Memory B cell (primary cell): ENCODE measurements at regions not wholly inside any gene's neighbourhood (a gene's known extent, or its start where the extent isn't known, plus 50 kb on each side); places are given as distances from the start of the nearest gene placed in this dataset.

ENCODE experiments used
- ATAC-seq: fragments of 150-1000 bp; cut with Tn5 transposase; 2 replicates; pipeline ENCODE4 v1.10.0; 2021; ENCODE audit warnings: low read depth, mild to moderate bottlenecking, moderate library complexity
- DNase-seq, 2 donors: peaks; one replicate each; pipeline ENCODE4 v3.0.0; 2022; ENCODE audit warnings: low spot score in 2 of 2
- H3K27ac Mint-ChIP-seq: one replicate; pipeline ENCODE4 v1.8.0; 2022; ENCODE audit warnings: mild to moderate bottlenecking, moderate library complexity, mixed read lengths
- H3K27me3 Mint-ChIP-seq: one replicate; pipeline ENCODE4 v1.8.0; 2022; ENCODE audit warnings: mixed read lengths
- H3K36me3 Mint-ChIP-seq: one replicate; pipeline ENCODE4 v1.8.0; 2022; ENCODE audit warnings: mild to moderate bottlenecking, mixed read lengths
- H3K4me1 Mint-ChIP-seq: one replicate; pipeline ENCODE4 v1.8.0; 2022; ENCODE audit warnings: mixed read lengths
- H3K4me3 Mint-ChIP-seq: one replicate; pipeline ENCODE4 v1.8.0; 2022; ENCODE audit warnings: mild to moderate bottlenecking, moderate library complexity, mixed read lengths
- H3K9me3 Mint-ChIP-seq: one replicate; pipeline ENCODE4 v1.8.0; 2022; ENCODE audit warnings: mixed read lengths

GRCh38 chrX:78388663-78389062, 61.3 kb upstream of the CYSLTR1 start:
- ATAC-seq (no peak), DNase-seq (no peak)
- Mint-ChIP-seq H3K9me3 (peaks cover 11% of the 10 kb centered on the region), H3K36me3 (peaks cover 3% of the 10 kb centered on the region), H3K27me3 (no peaks in the 10 kb centered on the region), H3K27ac (no peak overlapping the region), H3K4me3 (no peak overlapping the region), H3K4me1 (no peaks in the 10 kb centered on the region)

- H3K27ac Mint-ChIP-seq: no peak overlapping the region
- DNase-seq (no peak), ATAC-seq (no peak)
- H3K36me3 Mint-ChIP-seq: peaks cover 3% of the 10 kb centered on the region
- no peaks in the 10 kb centered on the region for H3K27me3 Mint-ChIP-seq
- peaks cover 11% of the 10 kb centered on the region for H3K9me3 Mint-ChIP-seq
- no peak overlapping the region for H3K4me3 Mint-ChIP-seq
- no peaks in the 10 kb centered on the region for H3K4me1 Mint-ChIP-seq
Measured at GRCh38 chrX:78387364-78387763, 60.0 kb upstream of the CYSLTR1 start.

GRCh38 chrX:78384486-78384885, 57.1 kb upstream of the CYSLTR1 start:
- H3K4me1 Mint-ChIP-seq: peaks cover 2% of the 10 kb centered on the region
- no peak overlapping the region for H3K4me3 Mint-ChIP-seq
- DNase-seq: no peak
- peaks cover 3% of the 10 kb centered on the region for H3K36me3 Mint-ChIP-seq
- ATAC-seq: no peak
- no peak overlapping the region for H3K27ac Mint-ChIP-seq
- peaks cover 9% of the 10 kb centered on the region for H3K9me3 Mint-ChIP-seq
- H3K27me3 Mint-ChIP-seq: no peaks in the 10 kb centered on the region

- no peak overlapping the region for H3K27ac Mint-ChIP-seq
Measured at GRCh38 chrX:78383594-78383993, 56.2 kb upstream of the CYSLTR1 start.

GRCh38 chrX:78378476-78379115, 51.2 kb upstream of the CYSLTR1 start:
- H3K9me3 Mint-ChIP-seq: no peaks in the 10 kb centered on the region
- H3K27me3 Mint-ChIP-seq: no peaks in the 10 kb centered on the region
- H3K36me3 Mint-ChIP-seq: peaks cover 1% of the 10 kb centered on the region
- H3K27ac Mint-ChIP-seq: no peak overlapping the region
- DNase-seq: no peak
- peaks cover 5% of the 10 kb centered on the region for H3K4me1 Mint-ChIP-seq
- no peak overlapping the region for H3K4me3 Mint-ChIP-seq
- ATAC-seq: no peak

More at GRCh38 chrX:78383594-78383993, 56.2 kb upstream of the CYSLTR1 start:
- Mint-ChIP-seq H3K27me3 (no peaks in the 10 kb centered on the region), H3K9me3 (peaks cover 3% of the 10 kb centered on the region), H3K4me3 (no peak overlapping the region), H3K4me1 (peaks cover 5% of the 10 kb centered on the region), H3K36me3 (no peaks in the 10 kb centered on the region)
- no peak for ATAC-seq
- no peak for DNase-seq
